ENCODE measurements at regions not wholly inside any gene's neighbourhood (a gene's known extent, or its start where the extent isn't known, plus 50 kb on each side); places are given as distances from the start of the nearest gene placed in this dataset.

- peak; percentile 38 to 48 for TF ChIP-seq RAD21 (IDR thresholded peaks at IDR 0.05)
- TF ChIP-seq FOXA1 (IDR thresholded peaks at IDR 0.05): no peak
- TF ChIP-seq JUND (IDR thresholded peaks at IDR 0.05): peak; percentile 32 to 62
Measured at GRCh38 chr18:67621049-67621713, 104.7 kb upstream of the DSEL start (continued).

GRCh38 chr18:67618061-67618460, 101.5 kb upstream of the DSEL start:
- H3K27ac ChIP-seq (ENCODE audit: low read depth in 1 of 2, low read length in 2 of 2): no peak overlapping the region
- H3K9ac ChIP-seq (ENCODE audit: low read depth in 1 of 2, low read length in 2 of 2): no peak overlapping the region
- no peaks in the 10 kb centered on the region for H3K36me3 ChIP-seq (ENCODE audit: control insufficient read depth in 4 of 4, insufficient read depth in 3 of 4, low read depth in 1 of 4, low read length in 3 of 4)
- no peak for TF ChIP-seq JUND (IDR thresholded peaks at IDR 0.05)
- TF ChIP-seq, protein P1, sequence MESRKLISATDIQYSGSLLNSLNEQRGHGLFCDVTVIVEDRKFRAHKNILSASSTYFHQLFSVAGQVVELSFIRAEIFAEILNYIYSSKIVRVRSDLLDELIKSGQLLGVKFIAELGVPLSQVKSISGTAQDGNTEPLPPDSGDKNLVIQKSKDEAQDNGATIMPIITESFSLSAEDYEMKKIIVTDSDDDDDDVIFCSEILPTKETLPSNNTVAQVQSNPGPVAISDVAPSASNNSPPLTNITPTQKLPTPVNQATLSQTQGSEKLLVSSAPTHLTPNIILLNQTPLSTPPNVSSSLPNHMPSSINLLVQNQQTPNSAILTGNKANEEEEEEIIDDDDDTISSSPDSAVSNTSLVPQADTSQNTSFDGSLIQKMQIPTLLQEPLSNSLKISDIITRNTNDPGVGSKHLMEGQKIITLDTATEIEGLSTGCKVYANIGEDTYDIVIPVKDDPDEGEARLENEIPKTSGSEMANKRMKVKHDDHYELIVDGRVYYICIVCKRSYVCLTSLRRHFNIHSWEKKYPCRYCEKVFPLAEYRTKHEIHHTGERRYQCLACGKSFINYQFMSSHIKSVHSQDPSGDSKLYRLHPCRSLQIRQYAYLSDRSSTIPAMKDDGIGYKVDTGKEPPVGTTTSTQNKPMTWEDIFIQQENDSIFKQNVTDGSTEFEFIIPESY (IDR thresholded peaks at IDR 0.05): no peak
- no peak for TF ChIP-seq HNF4G (IDR thresholded peaks at IDR 0.05)
- no peak for TF ChIP-seq CTCF (IDR thresholded peaks at IDR 0.05; ENCODE audit: low read depth, low read length, missing input control)
- no peak for TF ChIP-seq RAD21 (IDR thresholded peaks at IDR 0.05)
- TF ChIP-seq TAF1 (conservative IDR thresholded peaks at IDR 0.05): no peak
- TF ChIP-seq, protein P2, sequence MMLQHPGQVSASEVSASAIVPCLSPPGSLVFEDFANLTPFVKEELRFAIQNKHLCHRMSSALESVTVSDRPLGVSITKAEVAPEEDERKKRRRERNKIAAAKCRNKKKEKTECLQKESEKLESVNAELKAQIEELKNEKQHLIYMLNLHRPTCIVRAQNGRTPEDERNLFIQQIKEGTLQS (IDR thresholded peaks at IDR 0.05): no peak
- TF ChIP-seq YY1 (IDR thresholded peaks at IDR 0.05): no peak
- no peak for TF ChIP-seq REST (IDR thresholded peaks at IDR 0.05)
- TF ChIP-seq HNF4A (conservative IDR thresholded peaks at IDR 0.05): no peak
- no peak for TF ChIP-seq NR2F2 (IDR thresholded peaks at IDR 0.05)
- H3K27me3 ChIP-seq (ENCODE audit: control insufficient read depth in 4 of 4, insufficient read depth in 4 of 4, low read length in 3 of 4): no peaks in the 10 kb centered on the region
- H3K4me1 ChIP-seq (ENCODE audit: control insufficient read depth in 4 of 4, insufficient read depth in 4 of 4, low read length in 3 of 4): peaks cover 3 to 20% (median 14%) of the 10 kb centered on the region in 4 donors
- H3K9me3 ChIP-seq (ENCODE audit: control insufficient read depth in 4 of 4, low read length in 3 of 4): no peaks in the 10 kb centered on the region
- WGBS: 88% methylated on average over 4 of the region's 4 CpGs
- no peak for DNase-seq (ENCODE audit: low spot score)
- H3K4me3 ChIP-seq (ENCODE audit: low read depth in 1 of 3, low read length in 3 of 3): no peak overlapping the region

- no peak overlapping the region for H3K27ac ChIP-seq (ENCODE audit: low read depth in 1 of 2, low read length in 2 of 2)
- DNase-seq (ENCODE audit: low spot score): no peak
- no peak overlapping the region for H3K4me3 ChIP-seq (ENCODE audit: low read depth in 1 of 3, low read length in 3 of 3)
- 93% methylated on average over 3 of the region's 3 CpGs for WGBS
- H3K36me3 ChIP-seq (ENCODE audit: control insufficient read depth in 4 of 4, insufficient read depth in 3 of 4, low read depth in 1 of 4, low read length in 3 of 4): no peaks in the 10 kb centered on the region
- no peak overlapping the region for H3K9ac ChIP-seq (ENCODE audit: low read depth in 1 of 2, low read length in 2 of 2)
- H3K9me3 ChIP-seq (ENCODE audit: control insufficient read depth in 4 of 4, low read length in 3 of 4): no peaks in the 10 kb centered on the region
- no peaks in the 10 kb centered on the region for H3K27me3 ChIP-seq (ENCODE audit: control insufficient read depth in 4 of 4, insufficient read depth in 4 of 4, low read length in 3 of 4)
- peaks cover 0 to 5% (median 4%) of the 10 kb centered on the region in 4 donors for H3K4me1 ChIP-seq (ENCODE audit: control insufficient read depth in 4 of 4, insufficient read depth in 4 of 4, low read length in 3 of 4)
- no peak for TF ChIP-seq TAF1 (conservative IDR thresholded peaks at IDR 0.05)
- no peak for TF ChIP-seq REST (IDR thresholded peaks at IDR 0.05)
- TF ChIP-seq FOXA1 (IDR thresholded peaks at IDR 0.05): no peak
- TF ChIP-seq, protein P2 (IDR thresholded peaks at IDR 0.05): no peak
- no peak for TF ChIP-seq HNF4G (IDR thresholded peaks at IDR 0.05)
- TF ChIP-seq, protein P1 (IDR thresholded peaks at IDR 0.05): no peak
- no peak for TF ChIP-seq RXRA (IDR thresholded peaks at IDR 0.05)
- no peak for TF ChIP-seq GABPA (IDR thresholded peaks at IDR 0.05 in 1 of 2, conservative IDR thresholded peaks at IDR 0.05 in 1 of 2)
- TF ChIP-seq FOXA2 (IDR thresholded peaks at IDR 0.05): no peak
- no peak for TF ChIP-seq JUND (IDR thresholded peaks at IDR 0.05)
- no peak for TF ChIP-seq NR2F2 (IDR thresholded peaks at IDR 0.05)
Measured at GRCh38 chr18:67615876-67616275, 99.4 kb upstream of the DSEL start.

Measured in liver (tissue), 8 donors.